SU-DHL-6 (cell line): ENCODE measurements at regions not wholly inside any gene's neighbourhood (a gene's known extent, or its start where the extent isn't known, plus 50 kb on each side); places are given as distances from the start of the nearest gene placed in this dataset.

Experiments used
- EZH2phosphoT487 ChIP-seq: fragments of 200-600 bp; sonication (generic), shearing (Covaris generic); conservative IDR thresholded peaks from 2 replicates; pipeline ENCODE4 v1.6.1; 2018; ENCODE audit warnings: mild to moderate bottlenecking, antibody characterized with exemption, low read length, moderate library complexity, mixed read lengths
- TF ChIP-seq, protein P1 (sequence below): fragments of 200-600 bp; sonication (generic); IDR thresholded peaks from one replicate; pipeline ENCODE4 v1.5.1; 2017; ENCODE audit warnings: antibody characterized with exemption, mild to moderate bottlenecking, low read length, moderate library complexity; ENCODE audit not compliant: insufficient read depth, poor library complexity, severe bottlenecking

DNA sequence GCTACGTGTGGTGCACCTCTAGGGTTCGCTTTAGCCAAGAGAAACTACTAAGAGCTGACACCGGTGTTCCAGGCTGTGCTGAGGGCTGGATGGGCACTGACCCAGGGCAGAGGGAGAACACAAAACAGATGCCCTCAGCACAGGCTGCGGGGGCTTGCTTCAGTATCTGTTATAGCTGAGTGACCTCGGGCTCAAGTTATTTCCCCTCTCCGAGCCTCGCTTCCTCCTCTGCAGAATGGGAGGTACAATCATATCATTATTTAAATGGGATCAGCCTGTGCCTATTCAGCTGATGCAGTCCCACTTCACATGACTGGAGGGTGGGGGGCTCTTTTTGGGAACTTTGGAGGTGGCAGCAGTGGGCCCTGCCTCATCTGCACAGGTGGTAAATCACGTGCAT lies 156.1 kb upstream of the APCDD1 start:
- TF ChIP-seq, protein P1, sequence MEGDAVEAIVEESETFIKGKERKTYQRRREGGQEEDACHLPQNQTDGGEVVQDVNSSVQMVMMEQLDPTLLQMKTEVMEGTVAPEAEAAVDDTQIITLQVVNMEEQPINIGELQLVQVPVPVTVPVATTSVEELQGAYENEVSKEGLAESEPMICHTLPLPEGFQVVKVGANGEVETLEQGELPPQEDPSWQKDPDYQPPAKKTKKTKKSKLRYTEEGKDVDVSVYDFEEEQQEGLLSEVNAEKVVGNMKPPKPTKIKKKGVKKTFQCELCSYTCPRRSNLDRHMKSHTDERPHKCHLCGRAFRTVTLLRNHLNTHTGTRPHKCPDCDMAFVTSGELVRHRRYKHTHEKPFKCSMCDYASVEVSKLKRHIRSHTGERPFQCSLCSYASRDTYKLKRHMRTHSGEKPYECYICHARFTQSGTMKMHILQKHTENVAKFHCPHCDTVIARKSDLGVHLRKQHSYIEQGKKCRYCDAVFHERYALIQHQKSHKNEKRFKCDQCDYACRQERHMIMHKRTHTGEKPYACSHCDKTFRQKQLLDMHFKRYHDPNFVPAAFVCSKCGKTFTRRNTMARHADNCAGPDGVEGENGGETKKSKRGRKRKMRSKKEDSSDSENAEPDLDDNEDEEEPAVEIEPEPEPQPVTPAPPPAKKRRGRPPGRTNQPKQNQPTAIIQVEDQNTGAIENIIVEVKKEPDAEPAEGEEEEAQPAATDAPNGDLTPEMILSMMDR = no peak
- no peak for TF ChIP-seq EZH2phosphoT487
